GM12878 (cell line): ENCODE measurements at regions not wholly inside any gene's neighbourhood (a gene's known extent, or its start where the extent isn't known, plus 50 kb on each side); places are given as distances from the start of the nearest gene placed in this dataset.

Experiments
- ATAC-seq: fragments of 200-7000 bp; cut with Tn5 transposase; 3 replicates; pipeline ENCODE4 v1.9.1; 2020; ENCODE audit warnings: mild to moderate bottlenecking, moderate library complexity
- BruUV-seq: library from RNA; stranded (reverse); fragments of 400-500 nt; replicated peaks from 2 replicates; lab custom pipeline; 2021; lab: Mats Ljungman, UMichigan
- CTCF ChIA-PET: fragments of 300-600 bp; sonication (Branson Sonifier 250); formaldehyde crosslinking; extraction: SDS; loops from one replicate; lab custom pipeline; 2021; ENCODE audit warnings: inconsistent platforms; lab: Yijun Ruan, JAX
- POLR2A ChIA-PET: fragments of 350-600 bp; formaldehyde crosslinking; extraction: SDS; loops from one replicate; lab custom pipeline; 2021; ENCODE audit warnings: inconsistent platforms; lab: Charles Lee
- RAD21 ChIA-PET: fragments of 300-600 bp; sonication (Branson Sonifier 250); formaldehyde crosslinking; loops from one replicate; lab custom pipeline; 2023; ENCODE audit warnings: antibody characterized with exemption; ENCODE audit not compliant: unreplicated experiment; lab: Charles Lee
- SMC1A ChIA-PET: fragments of 300-600 bp; sonication (Branson Sonifier 250); formaldehyde crosslinking; loops from one replicate; lab custom pipeline; 2023; ENCODE audit not compliant: unreplicated experiment, uncharacterized antibody; lab: Charles Lee
- DNase-seq: peaks from one replicate; pipeline ENCODE4 v3.0.0-alpha.2; 2011; ENCODE audit warnings: low read depth, low spot score
- FAIRE-seq: peaks from 3 replicates; lab custom pipeline; 2011; peaks lifted over from hg19 to GRCh38; lab: Jason Lieb, UNC
- H2AFZ ChIP-seq: 2 replicates; pipeline ENCODE4 v1.6.0; 2011; ENCODE audit warnings: low read depth, low read length, control low read depth; ENCODE audit not compliant: control insufficient read depth
- H3K27ac ChIP-seq: 2 replicates; pipeline ENCODE4 v1.5.1; 2011; ENCODE audit warnings: control low read depth; ENCODE audit not compliant: control insufficient read depth, insufficient read depth
- H3K27me3 ChIP-seq, 2 experiments: replicated peaks in 1 of 2; 2 replicates each; pipeline versions ENCODE4 v1.6.0 to v1.6.1; 2011; ENCODE audit warnings: low read length in 1 of 2; ENCODE audit not compliant: control insufficient read depth in 2 of 2, insufficient read depth in 2 of 2
- H3K36me3 ChIP-seq, 2 experiments: 2 replicates each; pipeline ENCODE4 v1.5.1; 2011; ENCODE audit warnings: low read length in 1 of 2; ENCODE audit not compliant: control insufficient read depth in 2 of 2, insufficient read depth in 2 of 2
- H3K4me1 ChIP-seq: 2 replicates; pipeline ENCODE4 v1.6.1; 2011; ENCODE audit warnings: mild to moderate bottlenecking, low read length, moderate library complexity, mixed read lengths; ENCODE audit not compliant: control insufficient read depth, insufficient read depth
- H3K4me2 ChIP-seq: 2 replicates; pipeline ENCODE4 v1.6.0; 2011; ENCODE audit warnings: control low read depth; ENCODE audit not compliant: control insufficient read depth, insufficient read depth
- H3K4me3 ChIP-seq: fragments of 200-600 bp; sonication (generic); 2 replicates; pipeline ENCODE4 v1.5.1; 2016
- H3K79me2 ChIP-seq: 2 replicates; pipeline ENCODE4 v1.6.0; 2011; ENCODE audit warnings: low read length; ENCODE audit not compliant: control insufficient read depth, insufficient read depth
- H3K9ac ChIP-seq: 2 replicates; pipeline ENCODE4 v1.8.0; 2011; ENCODE audit warnings: low read length, control low read depth, mixed read lengths; ENCODE audit not compliant: control insufficient read depth, insufficient read depth
- H3K9me3 ChIP-seq: replicated peaks from 3 replicates; pipeline ENCODE4 v1.5.1; 2011; ENCODE audit warnings: mild to moderate bottlenecking, low read length; ENCODE audit not compliant: control insufficient read depth, insufficient read depth
- H4K20me1 ChIP-seq: 2 replicates; pipeline ENCODE4 v1.6.0; 2011; ENCODE audit not compliant: control insufficient read depth, insufficient read depth
- ATF7 ChIP-seq: fragments of 450-650 bp; IDR thresholded peaks from 2 replicates; pipeline ENCODE4 v1.6.1; 2016; ENCODE audit warnings: low read depth, mild to moderate bottlenecking
- CREB1 ChIP-seq: IDR thresholded peaks from 2 replicates; pipeline ENCODE4 v1.6.1; 2012; ENCODE audit warnings: low read depth, mild to moderate bottlenecking, inconsistent platforms
- EZH2 ChIP-seq: IDR thresholded peaks from 2 replicates; pipeline ENCODE4 v1.6.1; 2012; ENCODE audit warnings: low read depth, mild to moderate bottlenecking, control low read depth, inconsistent platforms, low read length, borderline replicate concordance; ENCODE audit not compliant: control insufficient read depth
- GATAD2B ChIP-seq: fragments of 450-650 bp; conservative IDR thresholded peaks from 2 replicates; pipeline ENCODE4 v1.6.1; 2017; ENCODE audit warnings: low read depth, mild to moderate bottlenecking, moderate library complexity
- IRF4 ChIP-seq: IDR thresholded peaks from 2 replicates; pipeline ENCODE4 v1.6.1; 2011; ENCODE audit warnings: low read depth, low read length
- KDM1A ChIP-seq: fragments of 200-600 bp; sonication (generic); IDR thresholded peaks from 2 replicates; pipeline ENCODE4 v1.6.1; 2016; ENCODE audit warnings: borderline replicate concordance
- NFIC ChIP-seq: IDR thresholded peaks from 2 replicates; pipeline ENCODE4 v1.6.1; 2012; ENCODE audit warnings: low read depth, mild to moderate bottlenecking, inconsistent platforms, low read length, moderate library complexity
- PAX5 ChIP-seq: IDR thresholded peaks from 2 replicates; pipeline ENCODE4 v1.6.1; 2011; ENCODE audit warnings: low read depth, low read length, borderline replicate concordance
- RELA ChIP-seq: fragments of 450-650 bp; IDR thresholded peaks from 2 replicates; pipeline ENCODE4 v1.8.0; 2014; ENCODE audit warnings: borderline replicate concordance; ENCODE audit not compliant: partially characterized antibody
- SIX5 ChIP-seq: IDR thresholded peaks from 2 replicates; pipeline ENCODE4 v1.6.1; 2011; ENCODE audit warnings: mild to moderate bottlenecking, low read depth, low read length, moderate library complexity; ENCODE audit not compliant: severe bottlenecking
- SMAD1 ChIP-seq: fragments of 450-650 bp; IDR thresholded peaks from 2 replicates; pipeline ENCODE4 v1.6.1; 2018; ENCODE audit warnings: mild to moderate bottlenecking, low read depth; ENCODE audit not compliant: partially characterized antibody
- WGBS: methylation state at CpG from one replicate; pipeline ENCODE4 v1.1.6; 2016; ENCODE audit warnings: low lambda C conversion rate; ENCODE audit not compliant: insufficient replicate concordance, insufficient coverage; ENCODE audit errors: missing lambda C conversion rate; 5-methylcytosine and 5-hydroxymethylcytosine counted together
- in situ Hi-C: fragments of 300-500 bp; cut with MboI; formaldehyde crosslinking; loops from 9 replicates; pipeline ENCODE4 v1.14.3; 2018; ENCODE audit warnings: mixed read lengths
- intact Hi-C: fragments of 100-400 bp; cut with micrococcal nuclease; formaldehyde crosslinking; loops from one replicate; pipeline ENCODE4 v1.14.2; 2022; ENCODE audit not compliant: unreplicated experiment
- TF ChIP-seq, protein P1 (sequence below): IDR thresholded peaks from 2 replicates; pipeline ENCODE4 v1.6.1; 2012; ENCODE audit warnings: low read depth, low read length, improper control_type of control experiment

DNA sequence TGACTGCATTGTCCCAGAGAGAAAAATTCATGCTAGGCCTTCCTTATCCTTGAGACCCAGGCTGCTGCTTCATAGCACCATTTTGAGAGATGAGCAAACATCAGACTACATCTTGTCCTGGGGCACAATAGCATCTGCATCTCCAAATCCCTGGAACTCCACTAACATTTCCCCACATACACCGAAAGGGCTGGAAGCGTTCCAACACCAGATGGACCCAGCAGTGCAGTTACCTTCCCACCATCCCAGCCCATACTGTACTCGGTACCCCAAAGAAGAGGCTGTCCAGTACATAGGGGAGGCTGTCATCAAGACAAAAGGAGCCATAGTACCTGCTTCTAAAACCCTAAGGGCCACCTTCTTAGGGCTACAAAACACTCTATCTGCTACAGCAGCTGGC lies 547.2 kb upstream of the CHORDC1 start (continued):
- no peak for TF ChIP-seq RELA
- no peak for TF ChIP-seq SIX5
- TF ChIP-seq EZH2, result no peak
- no peak for TF ChIP-seq KDM1A
- TF ChIP-seq CREB1, result no peak
- no peak for TF ChIP-seq NFIC

DNA sequence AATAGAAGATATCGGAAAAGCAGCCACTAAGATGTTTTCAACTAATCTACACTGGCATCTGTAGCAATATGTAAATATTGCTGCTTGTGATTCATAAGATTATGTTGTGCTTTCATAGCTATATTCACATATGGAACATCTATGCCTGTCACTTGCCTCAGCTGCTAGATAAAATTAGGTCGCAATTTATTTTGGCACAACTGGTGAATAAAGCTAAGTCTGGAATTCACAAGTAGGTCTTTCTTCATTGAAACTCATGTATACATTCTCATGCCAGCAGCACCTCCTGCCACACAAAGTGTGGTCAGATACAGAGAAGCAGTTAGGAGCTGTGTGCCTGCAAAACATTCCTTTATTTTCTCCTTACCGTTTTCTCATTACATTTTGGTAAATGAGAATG lies 543.3 kb upstream of the CHORDC1 start:
- 42% methylated on average over 3 of the region's 3 CpGs for WGBS
- Histone ChIP-seq H3K9ac (no peak overlapping the region), H2AFZ (no peak overlapping the region), H3K27me3 (no peaks in the 10 kb centered on the region), H3K9me3 (no peaks in the 10 kb centered on the region), H3K36me3 (no peaks in the 10 kb centered on the region), H3K4me1 (no peaks in the 10 kb centered on the region), H4K20me1 (no peaks in the 10 kb centered on the region), H3K4me3 (no peak overlapping the region), H3K4me2 (no peak overlapping the region), H3K27ac (no peak overlapping the region), H3K79me2 (no peaks in the 10 kb centered on the region)
- ChIA-PET SMC1A (no interaction called here), RAD21 (no interaction called here), CTCF (interaction anchor here (1.0 to 1.9 kb wide), 2 partner anchors 12 to 17 kb away, joined by 3 to 7 read pairs; no protein-coding TSS in a partner anchor), POLR2A (no interaction called here)
- ATAC-seq, result no peak
- intact Hi-C loops, result no loop called here
- in situ Hi-C loops, result no loop called here
- DNase-seq, result no peak
- FAIRE-seq, result no peak
- no peak for TF ChIP-seq PAX5
- TF ChIP-seq, protein P1, sequence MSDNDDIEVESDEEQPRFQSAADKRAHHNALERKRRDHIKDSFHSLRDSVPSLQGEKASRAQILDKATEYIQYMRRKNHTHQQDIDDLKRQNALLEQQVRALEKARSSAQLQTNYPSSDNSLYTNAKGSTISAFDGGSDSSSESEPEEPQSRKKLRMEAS, result no peak
- no peak for TF ChIP-seq RELA
- TF ChIP-seq SMAD1, result no peak
- no peak for TF ChIP-seq ATF7
- no peak for TF ChIP-seq GATAD2B
- TF ChIP-seq IRF4, result no peak
- BruUV-seq, result no TSS peak
